ENCODE measurements at regions not wholly inside any gene's neighbourhood (a gene's known extent, or its start where the extent isn't known, plus 50 kb on each side); places are given as distances from the start of the nearest gene placed in this dataset.

DNA sequence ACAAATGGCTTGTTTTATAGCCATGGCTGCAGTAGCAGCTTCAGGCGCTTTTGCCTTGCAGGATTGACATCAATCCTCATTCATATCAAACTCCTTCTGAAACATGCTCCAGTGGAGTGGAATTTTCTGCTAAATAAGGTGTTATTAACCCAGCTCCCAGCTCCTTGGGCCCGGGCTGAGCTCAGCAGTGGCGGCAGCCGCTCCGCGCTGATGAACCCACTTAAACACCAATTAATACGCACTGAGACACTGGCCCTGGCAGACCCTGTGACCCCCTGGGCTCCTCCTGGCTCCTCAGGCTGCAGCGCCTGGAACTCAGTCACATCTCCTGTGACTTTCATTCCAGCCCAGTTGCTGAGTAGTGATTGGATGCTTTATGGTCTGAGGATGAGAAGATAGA, 137.4 kb upstream of the GRIK3 start:
- TF ChIP-seq EZH2 (IDR thresholded peaks at IDR 0.05; ENCODE audit: borderline replicate concordance, insufficient read depth, low read depth, low read length, poor library complexity, severe bottlenecking): no peak
- TF ChIP-seq, protein P1, sequence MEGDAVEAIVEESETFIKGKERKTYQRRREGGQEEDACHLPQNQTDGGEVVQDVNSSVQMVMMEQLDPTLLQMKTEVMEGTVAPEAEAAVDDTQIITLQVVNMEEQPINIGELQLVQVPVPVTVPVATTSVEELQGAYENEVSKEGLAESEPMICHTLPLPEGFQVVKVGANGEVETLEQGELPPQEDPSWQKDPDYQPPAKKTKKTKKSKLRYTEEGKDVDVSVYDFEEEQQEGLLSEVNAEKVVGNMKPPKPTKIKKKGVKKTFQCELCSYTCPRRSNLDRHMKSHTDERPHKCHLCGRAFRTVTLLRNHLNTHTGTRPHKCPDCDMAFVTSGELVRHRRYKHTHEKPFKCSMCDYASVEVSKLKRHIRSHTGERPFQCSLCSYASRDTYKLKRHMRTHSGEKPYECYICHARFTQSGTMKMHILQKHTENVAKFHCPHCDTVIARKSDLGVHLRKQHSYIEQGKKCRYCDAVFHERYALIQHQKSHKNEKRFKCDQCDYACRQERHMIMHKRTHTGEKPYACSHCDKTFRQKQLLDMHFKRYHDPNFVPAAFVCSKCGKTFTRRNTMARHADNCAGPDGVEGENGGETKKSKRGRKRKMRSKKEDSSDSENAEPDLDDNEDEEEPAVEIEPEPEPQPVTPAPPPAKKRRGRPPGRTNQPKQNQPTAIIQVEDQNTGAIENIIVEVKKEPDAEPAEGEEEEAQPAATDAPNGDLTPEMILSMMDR (IDR thresholded peaks at IDR 0.05): no peak
